ENCODE measurements at regions not wholly inside any gene's neighbourhood (a gene's known extent, or its start where the extent isn't known, plus 50 kb on each side); places are given as distances from the start of the nearest gene placed in this dataset.

DNA sequence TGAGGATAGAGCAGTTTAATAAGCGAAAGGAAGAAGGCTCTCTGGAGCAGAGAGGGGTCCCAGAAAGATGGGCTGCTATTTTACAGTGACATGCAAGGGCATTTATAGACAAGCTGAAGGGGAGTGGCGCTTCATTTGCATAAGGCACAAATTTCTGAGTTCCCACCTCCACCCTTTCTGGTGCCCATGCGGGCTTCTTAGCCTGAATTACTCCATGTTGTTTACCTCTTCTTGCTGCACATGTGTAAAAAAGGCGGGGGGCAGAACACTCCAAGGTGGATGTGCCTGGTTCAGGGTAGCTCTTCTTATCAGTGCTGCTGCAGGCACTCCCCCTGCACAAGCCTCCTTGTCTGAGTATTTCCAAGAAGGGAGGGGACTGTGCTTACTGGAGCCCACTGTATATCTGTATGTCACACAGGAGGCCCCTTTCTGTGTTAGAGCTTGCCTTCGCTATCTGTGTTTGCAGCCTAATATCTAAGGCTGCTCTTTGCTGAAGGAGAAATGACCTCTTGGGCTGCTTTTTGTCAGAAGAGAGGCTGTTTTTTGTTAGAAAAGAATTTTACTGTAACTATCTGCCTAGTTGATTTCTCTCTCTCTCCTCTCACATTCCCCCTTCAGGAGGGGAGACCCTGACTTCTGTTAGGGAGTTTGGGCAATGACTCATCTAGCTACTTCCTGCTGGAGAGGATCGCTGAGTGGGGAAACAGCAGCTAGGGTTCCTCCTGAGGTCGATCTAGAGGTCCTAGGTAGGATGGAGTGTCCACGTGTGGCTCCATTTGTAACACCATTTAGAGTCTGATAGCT, 1057.0 kb upstream of the CNTN5 start (continued):
- TF ChIP-seq CBX1 (IDR thresholded peaks at IDR 0.05; ENCODE audit: low read depth) (no peak), ZNF311 (CRISPR knock-in tag; IDR thresholded peaks at IDR 0.05) (peak; percentile 100), FOS (IDR thresholded peaks at IDR 0.05; ENCODE audit: extremely low read depth, insufficient read length) (no peak)
- TF ChIP-seq, protein P1, sequence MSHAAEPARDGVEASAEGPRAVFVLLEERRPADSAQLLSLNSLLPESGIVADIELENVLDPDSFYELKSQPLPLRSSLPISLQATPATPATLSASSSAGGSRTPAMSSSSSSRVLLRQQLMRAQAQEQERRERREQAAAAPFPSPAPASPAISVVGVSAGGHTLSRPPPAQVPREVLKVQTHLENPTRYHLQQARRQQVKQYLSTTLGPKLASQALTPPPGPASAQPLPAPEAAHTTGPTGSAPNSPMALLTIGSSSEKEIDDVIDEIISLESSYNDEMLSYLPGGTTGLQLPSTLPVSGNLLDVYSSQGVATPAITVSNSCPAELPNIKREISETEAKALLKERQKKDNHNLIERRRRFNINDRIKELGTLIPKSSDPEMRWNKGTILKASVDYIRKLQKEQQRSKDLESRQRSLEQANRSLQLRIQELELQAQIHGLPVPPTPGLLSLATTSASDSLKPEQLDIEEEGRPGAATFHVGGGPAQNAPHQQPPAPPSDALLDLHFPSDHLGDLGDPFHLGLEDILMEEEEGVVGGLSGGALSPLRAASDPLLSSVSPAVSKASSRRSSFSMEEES (CRISPR knock-in tag; IDR thresholded peaks at IDR 0.05), result peak; percentile 90
- TF ChIP-seq, protein P2, sequence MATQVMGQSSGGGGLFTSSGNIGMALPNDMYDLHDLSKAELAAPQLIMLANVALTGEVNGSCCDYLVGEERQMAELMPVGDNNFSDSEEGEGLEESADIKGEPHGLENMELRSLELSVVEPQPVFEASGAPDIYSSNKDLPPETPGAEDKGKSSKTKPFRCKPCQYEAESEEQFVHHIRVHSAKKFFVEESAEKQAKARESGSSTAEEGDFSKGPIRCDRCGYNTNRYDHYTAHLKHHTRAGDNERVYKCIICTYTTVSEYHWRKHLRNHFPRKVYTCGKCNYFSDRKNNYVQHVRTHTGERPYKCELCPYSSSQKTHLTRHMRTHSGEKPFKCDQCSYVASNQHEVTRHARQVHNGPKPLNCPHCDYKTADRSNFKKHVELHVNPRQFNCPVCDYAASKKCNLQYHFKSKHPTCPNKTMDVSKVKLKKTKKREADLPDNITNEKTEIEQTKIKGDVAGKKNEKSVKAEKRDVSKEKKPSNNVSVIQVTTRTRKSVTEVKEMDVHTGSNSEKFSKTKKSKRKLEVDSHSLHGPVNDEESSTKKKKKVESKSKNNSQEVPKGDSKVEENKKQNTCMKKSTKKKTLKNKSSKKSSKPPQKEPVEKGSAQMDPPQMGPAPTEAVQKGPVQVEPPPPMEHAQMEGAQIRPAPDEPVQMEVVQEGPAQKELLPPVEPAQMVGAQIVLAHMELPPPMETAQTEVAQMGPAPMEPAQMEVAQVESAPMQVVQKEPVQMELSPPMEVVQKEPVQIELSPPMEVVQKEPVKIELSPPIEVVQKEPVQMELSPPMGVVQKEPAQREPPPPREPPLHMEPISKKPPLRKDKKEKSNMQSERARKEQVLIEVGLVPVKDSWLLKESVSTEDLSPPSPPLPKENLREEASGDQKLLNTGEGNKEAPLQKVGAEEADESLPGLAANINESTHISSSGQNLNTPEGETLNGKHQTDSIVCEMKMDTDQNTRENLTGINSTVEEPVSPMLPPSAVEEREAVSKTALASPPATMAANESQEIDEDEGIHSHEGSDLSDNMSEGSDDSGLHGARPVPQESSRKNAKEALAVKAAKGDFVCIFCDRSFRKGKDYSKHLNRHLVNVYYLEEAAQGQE (IDR thresholded peaks at IDR 0.05; ENCODE audit: borderline replicate concordance), result peak; percentile 82
- TF ChIP-seq, protein P2 (CRISPR knock-in tag; IDR thresholded peaks at IDR 0.05; ENCODE audit: low read depth), result peak; percentile 89
- TF ChIP-seq, protein P3, sequence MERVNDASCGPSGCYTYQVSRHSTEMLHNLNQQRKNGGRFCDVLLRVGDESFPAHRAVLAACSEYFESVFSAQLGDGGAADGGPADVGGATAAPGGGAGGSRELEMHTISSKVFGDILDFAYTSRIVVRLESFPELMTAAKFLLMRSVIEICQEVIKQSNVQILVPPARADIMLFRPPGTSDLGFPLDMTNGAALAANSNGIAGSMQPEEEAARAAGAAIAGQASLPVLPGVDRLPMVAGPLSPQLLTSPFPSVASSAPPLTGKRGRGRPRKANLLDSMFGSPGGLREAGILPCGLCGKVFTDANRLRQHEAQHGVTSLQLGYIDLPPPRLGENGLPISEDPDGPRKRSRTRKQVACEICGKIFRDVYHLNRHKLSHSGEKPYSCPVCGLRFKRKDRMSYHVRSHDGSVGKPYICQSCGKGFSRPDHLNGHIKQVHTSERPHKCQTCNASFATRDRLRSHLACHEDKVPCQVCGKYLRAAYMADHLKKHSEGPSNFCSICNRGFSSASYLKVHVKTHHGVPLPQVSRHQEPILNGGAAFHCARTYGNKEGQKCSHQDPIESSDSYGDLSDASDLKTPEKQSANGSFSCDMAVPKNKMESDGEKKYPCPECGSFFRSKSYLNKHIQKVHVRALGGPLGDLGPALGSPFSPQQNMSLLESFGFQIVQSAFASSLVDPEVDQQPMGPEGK (CRISPR knock-in tag; IDR thresholded peaks at IDR 0.05; ENCODE audit: borderline replicate concordance), result peak; percentile 96
- TF ChIP-seq, protein P4, sequence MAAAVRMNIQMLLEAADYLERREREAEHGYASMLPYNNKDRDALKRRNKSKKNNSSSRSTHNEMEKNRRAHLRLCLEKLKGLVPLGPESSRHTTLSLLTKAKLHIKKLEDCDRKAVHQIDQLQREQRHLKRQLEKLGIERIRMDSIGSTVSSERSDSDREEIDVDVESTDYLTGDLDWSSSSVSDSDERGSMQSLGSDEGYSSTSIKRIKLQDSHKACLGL (CRISPR knock-in tag; IDR thresholded peaks at IDR 0.05; ENCODE audit: borderline replicate concordance, poor library complexity, severe bottlenecking), result peak; percentile 98
- TF ChIP-seq, protein P5, sequence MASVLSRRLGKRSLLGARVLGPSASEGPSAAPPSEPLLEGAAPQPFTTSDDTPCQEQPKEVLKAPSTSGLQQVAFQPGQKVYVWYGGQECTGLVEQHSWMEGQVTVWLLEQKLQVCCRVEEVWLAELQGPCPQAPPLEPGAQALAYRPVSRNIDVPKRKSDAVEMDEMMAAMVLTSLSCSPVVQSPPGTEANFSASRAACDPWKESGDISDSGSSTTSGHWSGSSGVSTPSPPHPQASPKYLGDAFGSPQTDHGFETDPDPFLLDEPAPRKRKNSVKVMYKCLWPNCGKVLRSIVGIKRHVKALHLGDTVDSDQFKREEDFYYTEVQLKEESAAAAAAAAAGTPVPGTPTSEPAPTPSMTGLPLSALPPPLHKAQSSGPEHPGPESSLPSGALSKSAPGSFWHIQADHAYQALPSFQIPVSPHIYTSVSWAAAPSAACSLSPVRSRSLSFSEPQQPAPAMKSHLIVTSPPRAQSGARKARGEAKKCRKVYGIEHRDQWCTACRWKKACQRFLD (CRISPR knock-in tag; IDR thresholded peaks at IDR 0.05), result peak; percentile 100
- TF ChIP-seq, protein P6, sequence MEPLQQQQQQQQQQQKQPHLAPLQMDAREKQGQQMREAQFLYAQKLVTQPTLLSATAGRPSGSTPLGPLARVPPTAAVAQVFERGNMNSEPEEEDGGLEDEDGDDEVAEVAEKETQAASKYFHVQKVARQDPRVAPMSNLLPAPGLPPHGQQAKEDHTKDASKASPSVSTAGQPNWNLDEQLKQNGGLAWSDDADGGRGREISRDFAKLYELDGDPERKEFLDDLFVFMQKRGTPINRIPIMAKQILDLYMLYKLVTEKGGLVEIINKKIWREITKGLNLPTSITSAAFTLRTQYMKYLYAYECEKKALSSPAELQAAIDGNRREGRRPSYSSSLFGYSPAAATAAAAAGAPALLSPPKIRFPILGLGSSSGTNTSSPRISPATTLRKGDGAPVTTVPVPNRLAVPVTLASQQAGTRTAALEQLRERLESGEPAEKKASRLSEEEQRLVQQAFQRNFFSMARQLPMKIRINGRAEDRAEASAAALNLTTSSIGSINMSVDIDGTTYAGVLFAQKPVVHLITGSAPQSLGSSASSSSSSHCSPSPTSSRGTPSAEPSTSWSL (CRISPR knock-in tag; IDR thresholded peaks at IDR 0.05; ENCODE audit: borderline replicate concordance), result peak; percentile 99

Data from K562 (cell line).